ENCODE measurements at regions not wholly inside any gene's neighbourhood (a gene's known extent, or its start where the extent isn't known, plus 50 kb on each side); places are given as distances from the start of the nearest gene placed in this dataset.

DNA sequence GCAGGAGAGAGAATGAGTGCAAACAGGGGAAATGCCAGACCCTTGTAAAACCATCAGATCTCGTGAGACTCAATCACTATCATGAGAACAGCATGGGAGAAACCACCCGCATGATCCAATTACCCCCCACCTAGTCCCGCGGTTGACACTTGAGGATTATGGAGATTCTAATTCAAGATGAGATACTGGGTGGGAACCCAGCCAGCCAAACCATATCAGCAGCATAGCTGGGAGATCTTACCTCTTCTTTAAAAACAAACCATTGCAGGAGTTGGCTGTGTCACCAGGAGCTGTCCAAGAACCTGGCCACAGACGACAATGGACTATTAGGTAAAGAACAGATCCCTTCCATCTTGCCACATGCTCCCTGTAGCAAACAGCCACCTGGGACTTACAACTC lies 422.7 kb downstream of the MATN1 start:
- TF ChIP-seq, protein P1, sequence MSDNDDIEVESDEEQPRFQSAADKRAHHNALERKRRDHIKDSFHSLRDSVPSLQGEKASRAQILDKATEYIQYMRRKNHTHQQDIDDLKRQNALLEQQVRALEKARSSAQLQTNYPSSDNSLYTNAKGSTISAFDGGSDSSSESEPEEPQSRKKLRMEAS (IDR thresholded peaks at IDR 0.05; ENCODE audit: low read depth, low read length): no peak
- TF ChIP-seq, protein P2, sequence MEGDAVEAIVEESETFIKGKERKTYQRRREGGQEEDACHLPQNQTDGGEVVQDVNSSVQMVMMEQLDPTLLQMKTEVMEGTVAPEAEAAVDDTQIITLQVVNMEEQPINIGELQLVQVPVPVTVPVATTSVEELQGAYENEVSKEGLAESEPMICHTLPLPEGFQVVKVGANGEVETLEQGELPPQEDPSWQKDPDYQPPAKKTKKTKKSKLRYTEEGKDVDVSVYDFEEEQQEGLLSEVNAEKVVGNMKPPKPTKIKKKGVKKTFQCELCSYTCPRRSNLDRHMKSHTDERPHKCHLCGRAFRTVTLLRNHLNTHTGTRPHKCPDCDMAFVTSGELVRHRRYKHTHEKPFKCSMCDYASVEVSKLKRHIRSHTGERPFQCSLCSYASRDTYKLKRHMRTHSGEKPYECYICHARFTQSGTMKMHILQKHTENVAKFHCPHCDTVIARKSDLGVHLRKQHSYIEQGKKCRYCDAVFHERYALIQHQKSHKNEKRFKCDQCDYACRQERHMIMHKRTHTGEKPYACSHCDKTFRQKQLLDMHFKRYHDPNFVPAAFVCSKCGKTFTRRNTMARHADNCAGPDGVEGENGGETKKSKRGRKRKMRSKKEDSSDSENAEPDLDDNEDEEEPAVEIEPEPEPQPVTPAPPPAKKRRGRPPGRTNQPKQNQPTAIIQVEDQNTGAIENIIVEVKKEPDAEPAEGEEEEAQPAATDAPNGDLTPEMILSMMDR (IDR thresholded peaks at IDR 0.05; ENCODE audit: low read depth, low read length): no peak
- TF ChIP-seq POLR2A (IDR thresholded peaks at IDR 0.05; ENCODE audit: extremely low read depth, insufficient read length): no peak

Measured in NB4 (cell line).